GM21367 (cell line): ENCODE measurements at regions not wholly inside any gene's neighbourhood (a gene's known extent, or its start where the extent isn't known, plus 50 kb on each side); places are given as distances from the start of the nearest gene placed in this dataset.
"Not testable (repeated sequence)": the region's sequence is repeated elsewhere in the genome, so short reads cannot be mapped to it uniquely, and the experiment has no call there.

ENCODE experiments used
- ATAC-seq: cut with Tn5 transposase; IDR thresholded peaks from one replicate; pipeline ENCODE4 v1.9.1; 2021; ENCODE audit not compliant: unreplicated experiment

- ATAC-seq = not testable (repeated sequence)
These were observed 86.5 kb downstream of the XCL2 start for GRCh38 chr1:168457296-168457695.

- ATAC-seq = no peak
These were observed 88.0 kb downstream of the XCL2 start for GRCh38 chr1:168455764-168456163.

- no peak for ATAC-seq
These were observed 89.5 kb downstream of the XCL2 start for GRCh38 chr1:168454211-168454815.

- no peak for ATAC-seq
These were observed 90.7 kb downstream of the XCL2 start for GRCh38 chr1:168453056-168453455.

- ATAC-seq = no peak
These were observed 91.5 kb downstream of the XCL2 start for GRCh38 chr1:168452329-168452728.

- no peak for ATAC-seq
These were observed 95.9 kb downstream of the XCL2 start for GRCh38 chr1:168447871-168448270.

- no peak for ATAC-seq
These were observed 97.7 kb downstream of the XCL2 start for GRCh38 chr1:168446081-168446480.

GRCh38 chr1:168443899-168444298 lies 99.9 kb downstream of the XCL2 start:
- no peak for ATAC-seq

GRCh38 chr1:168443356-168443755 lies 100.4 kb downstream of the XCL2 start:
- ATAC-seq = no peak

GRCh38 chr1:168442931-168443330 lies 100.9 kb downstream of the XCL2 start:
- ATAC-seq = no peak

- ATAC-seq = no peak
These were observed 102.1 kb downstream of the XCL2 start for GRCh38 chr1:168441745-168442144.

- peak; percentile 70 for ATAC-seq
These were observed 104.1 kb downstream of the XCL2 start for GRCh38 chr1:168439456-168440375.

GRCh38 chr1:168438626-168439025 lies 105.2 kb downstream of the XCL2 start:
- ATAC-seq = no peak

- no peak for ATAC-seq
These were observed 106.0 kb downstream of the XCL2 start for GRCh38 chr1:168437821-168438220.

GRCh38 chr1:168435439-168435838 lies 108.4 kb downstream of the XCL2 start:
- ATAC-seq = no peak

GRCh38 chr1:168433238-168433637 lies 110.6 kb downstream of the XCL2 start:
- ATAC-seq = no peak

- ATAC-seq = no peak
These were observed 111.9 kb downstream of the XCL2 start for GRCh38 chr1:168431882-168432281.

GRCh38 chr1:168430321-168430720 lies 113.5 kb downstream of the XCL2 start:
- no peak for ATAC-seq

GRCh38 chr1:168428063-168428731 lies 115.6 kb downstream of the XCL2 start:
- no peak for ATAC-seq

GRCh38 chr1:168427051-168427450 lies 116.7 kb downstream of the XCL2 start:
- no peak for ATAC-seq

- no peak for ATAC-seq
These were observed 119.5 kb downstream of the XCL2 start for GRCh38 chr1:168424281-168424680.
